Stomach (tissue), 8 donors: ENCODE measurements at regions not wholly inside any gene's neighbourhood (a gene's known extent, or its start where the extent isn't known, plus 50 kb on each side); places are given as distances from the start of the nearest gene placed in this dataset.

Source experiments
- DNase-seq, 2 donors: peaks; one replicate each; pipeline versions ENCODE4 v3.0.0 to v3.0.0-alpha.2; 2013 to 2019
- H3K27ac ChIP-seq, 5 donors: fragments of 200-600 bp in 4 of 5; sonication (generic) in 4 of 5; one replicate each; pipeline ENCODE4 v1.5.1; 2013 to 2019; ENCODE audit warnings: mild to moderate bottlenecking in 1 of 5, moderate library complexity in 1 of 5
- H3K27me3 ChIP-seq, 3 donors: fragments of 200-600 bp; sonication (generic); one replicate each; pipeline ENCODE4 v1.5.1; 2017 to 2019; ENCODE audit warnings: mixed run types in 1 of 3
- H3K36me3 ChIP-seq, 4 donors: fragments of 200-600 bp; sonication (generic); 1 replicate in 3 of 4; 2 replicates in 1 of 4; pipeline ENCODE4 v1.5.1; 2016 to 2019
- H3K4me1 ChIP-seq, 4 donors: fragments of 200-600 bp; sonication (generic); one replicate each; pipeline ENCODE4 v1.5.1; 2016 to 2019
- H3K4me3 ChIP-seq, 4 donors: fragments of 200-600 bp; sonication (generic) in 3 of 4; one replicate each; pipeline ENCODE4 v1.5.1; 2016 to 2019; ENCODE audit warnings: mild to moderate bottlenecking in 1 of 4
- H3K9me3 ChIP-seq, 4 donors: fragments of 200-600 bp; sonication (generic); one replicate each; pipeline ENCODE4 v1.5.1; 2016 to 2019
- CTCF ChIP-seq, 7 experiments: fragments of 450-650 bp in 4 of 7; fragments of 200-600 bp in 3 of 7; sonication (generic) in 3 of 7; IDR thresholded peaks; one replicate each; pipeline ENCODE4 v1.5.1; 2016 to 2019; ENCODE audit warnings: antibody characterized with exemption in 7 of 7, control low read depth in 2 of 7, mild to moderate bottlenecking in 1 of 7
- EP300 ChIP-seq: sonication (generic); formaldehyde crosslinking; IDR thresholded peaks from one replicate; pipeline ENCODE4 v1.6.1; 2017; ENCODE audit warnings: antibody characterized with exemption
- POLR2A ChIP-seq, 4 donors: fragments of 450-650 bp; IDR thresholded peaks; one replicate each; pipeline ENCODE4 v1.6.1; 2016; ENCODE audit warnings: antibody characterized with exemption in 4 of 4, control low read depth in 2 of 4, mild to moderate bottlenecking in 1 of 4, moderate library complexity in 1 of 4
- POLR2AphosphoS5 ChIP-seq, 3 donors: sonication (generic); formaldehyde crosslinking; IDR thresholded peaks; one replicate each; pipeline ENCODE4 v1.6.1; 2016; ENCODE audit warnings: antibody characterized with exemption in 3 of 3
- WGBS, 5 donors: extraction: QIAGEN DNeasy Blood & Tissue Kit in 3 of 5; methylation state at CpG; one replicate each; pipeline versions ENCODE4 v1.1.5 to v1.1.7; 2013 to 2018; 5-methylcytosine and 5-hydroxymethylcytosine counted together
- intact Hi-C: fragments of 100-400 bp; cut with DNase I; formaldehyde crosslinking; loops from one replicate; pipeline ENCODE4 v1.15.1; 2023; ENCODE audit warnings: low total_unique reads
- donor health status: healthy with polysubstance abuse.
- donor health status: Bipolar disorder and iron deficiency.
- donor health status: healthy.

- TF ChIP-seq CTCF (IDR thresholded peaks at IDR 0.05) (no peak), EP300 (no peak), POLR2AphosphoS5 (IDR thresholded peaks at IDR 0.05) (no peak), POLR2A (IDR thresholded peaks at IDR 0.05) (no peak)
- Histone ChIP-seq H3K27me3 (no peaks in the 10 kb centered on the region), H3K4me3 (no peak overlapping the region), H3K9me3 (no peaks in the 10 kb centered on the region), H3K36me3 (no peaks in the 10 kb centered on the region), H3K27ac (peak overlapping the region in 1 of 5 donors; percentile 9), H3K4me1 (peaks cover 0 to 22% (median 12%) of the 10 kb centered on the region in 4 donors)
- WGBS, 5 donors: 66 to 83% (median 74%) methylated on average over 9 to 10 of the region's 10 CpGs
- DNase-seq: no peak
- intact Hi-C loops: no loop called here
These were observed 61.9 kb downstream of the EXOSC2 start for GRCh38 chr9:130755377-130756007.

GRCh38 chr9:130756037-130756436 lies 62.5 kb downstream of the EXOSC2 start:
- no peaks in the 10 kb centered on the region for H3K36me3 ChIP-seq
- 6 to 23% (median 11%) methylated on average over 2 of the region's 2 CpGs for WGBS, 5 donors
- peaks cover 0 to 22% (median 12%) of the 10 kb centered on the region in 4 donors for H3K4me1 ChIP-seq
- no peaks in the 10 kb centered on the region for H3K27me3 ChIP-seq
- H3K4me3 ChIP-seq: no peak overlapping the region
- no peak for TF ChIP-seq EP300
- DNase-seq: no peak
- no peaks in the 10 kb centered on the region for H3K9me3 ChIP-seq
- intact Hi-C loops: no loop called here
- H3K27ac ChIP-seq: peak overlapping the region in 1 of 5 donors; percentile 9

- no peak overlapping the region for H3K4me3 ChIP-seq
- WGBS, 5 donors: 74 to 82% (median 78%) methylated on average over 7 of the region's 7 CpGs
- intact Hi-C loops: no loop called here
- H3K27me3 ChIP-seq: no peaks in the 10 kb centered on the region
- no peak for TF ChIP-seq POLR2A (IDR thresholded peaks at IDR 0.05)
- no peak for TF ChIP-seq POLR2AphosphoS5 (IDR thresholded peaks at IDR 0.05)
- no peak for TF ChIP-seq EP300
- no peak for TF ChIP-seq CTCF (IDR thresholded peaks at IDR 0.05)
- no peak overlapping the region for H3K27ac ChIP-seq
- H3K4me1 ChIP-seq: peaks cover 0 to 22% (median 12%) of the 10 kb centered on the region in 4 donors
- H3K36me3 ChIP-seq: no peaks in the 10 kb centered on the region
- no peak for DNase-seq
- no peaks in the 10 kb centered on the region for H3K9me3 ChIP-seq
These were observed 63.0 kb downstream of the EXOSC2 start for GRCh38 chr9:130756455-130757152.

GRCh38 chr9:130759738-130760137 lies 66.2 kb downstream of the EXOSC2 start:
- Histone ChIP-seq H3K36me3 (no peaks in the 10 kb centered on the region), H3K9me3 (no peaks in the 10 kb centered on the region), H3K27ac (no peak overlapping the region), H3K4me1 (peaks cover 0 to 22% (median 12%) of the 10 kb centered on the region in 4 donors), H3K27me3 (no peaks in the 10 kb centered on the region), H3K4me3 (no peak overlapping the region)
- intact Hi-C loops: loop anchor here (10.0 kb wide), 1 partner anchor 185 kb away; no protein-coding TSS in a partner anchor
- WGBS, 5 donors: 77 to 95% (median 88%) methylated on average over 4 of the region's 4 CpGs
- no peak for DNase-seq
- no peak for TF ChIP-seq POLR2A (IDR thresholded peaks at IDR 0.05)
- no peak for TF ChIP-seq POLR2AphosphoS5 (IDR thresholded peaks at IDR 0.05)
- no peak for TF ChIP-seq CTCF (IDR thresholded peaks at IDR 0.05)
- TF ChIP-seq EP300: no peak
